GM12892 (cell line): ENCODE measurements at regions not wholly inside any gene's neighbourhood (a gene's known extent, or its start where the extent isn't known, plus 50 kb on each side); places are given as distances from the start of the nearest gene placed in this dataset.

Source experiments
- POLR2A ChIP-seq: IDR thresholded peaks from 2 replicates; pipeline ENCODE4 v1.6.1; 2011; ENCODE audit warnings: low read depth, low read length, control low read depth
- TAF1 ChIP-seq: IDR thresholded peaks from 2 replicates; pipeline ENCODE4 v1.6.1; 2011; ENCODE audit warnings: low read depth, mild to moderate bottlenecking, control low read depth, low read length, borderline replicate concordance

- no peak for TF ChIP-seq TAF1
- TF ChIP-seq POLR2A = no peak
Observed at GRCh38 chr4:111775556-111776297, 369.5 kb upstream of the FAM241A start.
